IgD-negative memory B cell (primary cell): ENCODE measurements at regions not wholly inside any gene's neighbourhood (a gene's known extent, or its start where the extent isn't known, plus 50 kb on each side); places are given as distances from the start of the nearest gene placed in this dataset.
A peak's percentile ranks its signal among the peaks of the same experiment; 100 is the strongest.

Experiments used
- H3K27ac Mint-ChIP-seq, 3 donors: one replicate each; pipeline ENCODE4 v1.8.0; 2020 to 2022; ENCODE audit warnings: mild to moderate bottlenecking in 3 of 3, mixed read lengths in 3 of 3, moderate library complexity in 1 of 3
- H3K27me3 Mint-ChIP-seq: one replicate; pipeline ENCODE4 v1.8.0; 2021; ENCODE audit warnings: mixed read lengths
- H3K36me3 Mint-ChIP-seq: one replicate; pipeline ENCODE4 v1.8.0; 2020; ENCODE audit warnings: mild to moderate bottlenecking, mixed read lengths
- H3K4me1 Mint-ChIP-seq, 3 donors: one replicate each; pipeline ENCODE4 v1.8.0; 2020 to 2022; ENCODE audit warnings: mixed read lengths in 3 of 3, mild to moderate bottlenecking in 1 of 3
- H3K4me3 Mint-ChIP-seq, 4 donors: one replicate each; pipeline ENCODE4 v1.8.0; 2020 to 2022; ENCODE audit warnings: mild to moderate bottlenecking in 4 of 4, mixed read lengths in 4 of 4, moderate library complexity in 3 of 4
- H3K9me3 Mint-ChIP-seq, 3 donors: one replicate each; pipeline ENCODE4 v1.8.0; 2020 to 2021; ENCODE audit warnings: mixed read lengths in 3 of 3, mild to moderate bottlenecking in 1 of 3

DNA sequence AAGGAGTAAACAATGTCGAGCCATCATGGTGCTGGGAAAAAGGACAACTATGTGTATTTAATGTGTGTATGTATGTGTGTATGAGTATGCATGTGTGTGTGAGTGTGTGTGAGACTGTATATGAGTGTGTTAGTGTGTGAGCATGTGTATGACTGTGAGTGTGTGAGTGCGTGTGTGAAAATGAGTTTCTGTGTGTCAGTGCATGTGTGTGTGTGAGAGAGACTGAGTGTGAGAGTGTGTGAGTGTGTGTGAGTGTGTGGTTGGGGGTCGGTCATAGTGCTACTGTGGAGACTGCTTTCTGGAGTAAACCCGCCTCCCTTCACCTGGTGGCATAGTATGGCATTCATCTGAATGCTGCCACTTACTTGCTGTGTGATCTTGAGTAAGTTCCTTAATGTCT lies 567.4 kb downstream of the FGF9 start:
- no peaks in the 10 kb centered on the region for H3K27me3 Mint-ChIP-seq
- no peaks in the 10 kb centered on the region for H3K4me1 Mint-ChIP-seq
- no peaks in the 10 kb centered on the region for H3K9me3 Mint-ChIP-seq
- H3K4me3 Mint-ChIP-seq, result no peak overlapping the region
- no peak overlapping the region for H3K27ac Mint-ChIP-seq
- H3K36me3 Mint-ChIP-seq, result peaks cover 2% of the 10 kb centered on the region

DNA sequence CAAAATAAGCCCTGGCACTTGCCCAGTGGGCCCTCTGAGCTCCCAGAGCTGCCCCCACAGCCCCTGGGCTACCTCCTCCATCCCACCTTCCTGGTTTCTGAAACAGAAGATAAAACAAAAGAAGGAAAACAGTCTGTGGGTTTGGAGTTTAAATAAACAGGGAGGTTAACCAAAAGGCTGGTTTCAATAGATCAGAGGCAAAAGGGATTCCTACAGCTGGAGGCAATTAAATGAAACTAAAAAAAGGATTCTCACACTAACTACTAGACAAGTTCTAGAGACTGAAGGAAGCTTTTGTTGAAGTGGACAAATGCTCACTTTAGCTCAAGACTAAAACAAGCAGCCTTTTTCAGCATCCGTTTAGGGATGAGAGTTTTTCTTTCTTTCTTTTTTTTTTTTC lies 569.8 kb downstream of the FGF9 start:
- H3K9me3 Mint-ChIP-seq, result no peaks in the 10 kb centered on the region
- no peak overlapping the region for H3K4me3 Mint-ChIP-seq
- peaks cover 0 to 2% (median 2%) of the 10 kb centered on the region in 3 donors for H3K4me1 Mint-ChIP-seq
- H3K27ac Mint-ChIP-seq, result no peak overlapping the region
- peaks cover 2% of the 10 kb centered on the region for H3K36me3 Mint-ChIP-seq
- no peaks in the 10 kb centered on the region for H3K27me3 Mint-ChIP-seq

DNA sequence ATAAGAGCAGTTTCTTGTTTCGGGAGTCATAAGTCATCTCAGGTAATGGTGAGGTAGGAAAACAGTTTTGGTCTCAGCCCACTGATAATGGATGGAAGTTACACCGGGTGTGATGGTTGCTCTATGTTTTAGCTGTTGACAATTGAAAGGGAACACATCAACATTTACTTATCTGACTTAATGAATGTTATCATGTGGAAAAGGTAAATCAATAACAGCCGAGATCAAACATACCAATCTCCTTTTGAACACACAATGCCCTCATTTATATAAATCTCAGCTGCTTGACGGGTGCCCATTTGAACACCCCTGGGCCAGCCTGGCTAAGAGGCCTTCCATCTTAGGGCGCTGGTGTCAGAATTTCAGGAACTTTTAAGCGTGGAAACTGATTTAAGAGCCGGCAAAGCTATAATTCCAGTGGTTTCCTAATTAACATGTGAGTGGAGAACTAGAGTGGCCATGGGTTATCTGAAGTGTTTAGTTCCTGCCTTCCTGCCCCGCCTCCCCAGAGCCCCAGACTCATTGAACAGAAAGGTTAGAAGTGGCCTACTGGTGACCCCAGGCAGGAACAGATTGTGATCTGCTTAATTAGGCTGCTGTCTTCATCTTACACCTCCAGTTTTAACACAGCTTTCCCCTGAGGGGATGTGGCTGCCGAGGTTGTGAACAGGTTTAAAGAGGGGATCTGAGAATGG lies 572.7 kb downstream of the FGF9 start:
- Mint-ChIP-seq H3K36me3 (peaks cover 5% of the 10 kb centered on the region), H3K9me3 (peaks cover 0 to 4% (median 0%) of the 10 kb centered on the region in 3 donors), H3K4me3 (no peak overlapping the region), H3K27me3 (no peaks in the 10 kb centered on the region), H3K27ac (no peak overlapping the region), H3K4me1 (peaks cover 0 to 2% (median 2%) of the 10 kb centered on the region in 3 donors)

DNA sequence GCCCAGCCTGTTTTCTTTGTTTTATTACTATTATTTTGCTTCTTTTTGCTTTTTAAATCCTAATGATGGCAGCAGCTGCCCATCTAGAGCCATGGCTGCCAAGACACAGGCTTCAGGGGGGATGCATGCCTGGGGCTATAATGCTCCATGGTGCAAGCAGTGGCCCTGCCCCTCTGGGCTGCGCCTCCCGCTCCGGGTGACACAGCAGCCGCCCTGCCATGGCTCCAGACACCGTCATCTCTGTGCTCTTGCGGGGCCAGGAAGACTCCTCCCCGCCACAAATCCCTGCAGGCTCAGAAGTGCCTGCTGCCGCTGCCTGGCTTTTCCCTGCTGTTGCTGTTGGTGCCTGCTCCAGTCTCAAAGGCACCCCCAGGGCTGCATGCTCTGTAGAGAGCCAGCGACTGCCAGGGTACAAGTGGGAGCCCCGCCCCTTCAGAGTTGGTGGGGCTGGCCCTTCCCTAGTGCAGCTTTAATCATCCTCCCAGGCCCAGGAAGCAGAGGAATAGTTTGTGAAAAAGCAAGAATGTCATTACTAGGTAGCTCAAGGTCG lies 581.5 kb downstream of the FGF9 start:
- no peaks in the 10 kb centered on the region for H3K27me3 Mint-ChIP-seq
- H3K9me3 Mint-ChIP-seq, result peaks cover 0 to 7% (median 0%) of the 10 kb centered on the region in 3 donors
- H3K36me3 Mint-ChIP-seq, result peaks cover 3% of the 10 kb centered on the region
- H3K4me3 Mint-ChIP-seq, result no peak overlapping the region
- peaks cover 0 to 3% (median 0%) of the 10 kb centered on the region in 3 donors for H3K4me1 Mint-ChIP-seq
- H3K27ac Mint-ChIP-seq, result no peak overlapping the region

DNA sequence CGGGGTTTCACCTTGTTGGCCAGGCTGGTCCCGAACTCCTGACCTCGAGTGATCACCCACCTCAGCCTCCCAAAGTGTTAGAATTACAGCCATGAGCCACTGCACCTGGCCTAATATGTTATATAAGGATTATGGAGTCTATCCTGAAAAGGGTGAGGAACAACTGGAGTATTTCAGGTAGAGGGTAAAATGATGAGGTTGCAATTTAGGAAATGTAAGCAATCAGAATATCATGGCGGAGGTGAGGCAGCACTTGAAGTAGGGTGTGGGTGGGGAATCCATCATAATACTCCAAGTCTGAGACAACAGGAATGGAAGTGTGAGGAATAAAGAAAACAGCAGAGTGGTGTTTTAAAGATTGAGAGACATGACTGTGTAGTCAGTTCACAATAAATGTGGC lies 582.2 kb downstream of the FGF9 start:
- Mint-ChIP-seq H3K4me3 (peak overlapping the region in 1 of 4 donors; percentile 44), H3K9me3 (peaks cover 0 to 2% (median 0%) of the 10 kb centered on the region in 3 donors), H3K27ac (no peak overlapping the region), H3K36me3 (peaks cover 1% of the 10 kb centered on the region), H3K4me1 (peaks cover 0 to 3% (median 0%) of the 10 kb centered on the region in 3 donors), H3K27me3 (no peaks in the 10 kb centered on the region)

DNA sequence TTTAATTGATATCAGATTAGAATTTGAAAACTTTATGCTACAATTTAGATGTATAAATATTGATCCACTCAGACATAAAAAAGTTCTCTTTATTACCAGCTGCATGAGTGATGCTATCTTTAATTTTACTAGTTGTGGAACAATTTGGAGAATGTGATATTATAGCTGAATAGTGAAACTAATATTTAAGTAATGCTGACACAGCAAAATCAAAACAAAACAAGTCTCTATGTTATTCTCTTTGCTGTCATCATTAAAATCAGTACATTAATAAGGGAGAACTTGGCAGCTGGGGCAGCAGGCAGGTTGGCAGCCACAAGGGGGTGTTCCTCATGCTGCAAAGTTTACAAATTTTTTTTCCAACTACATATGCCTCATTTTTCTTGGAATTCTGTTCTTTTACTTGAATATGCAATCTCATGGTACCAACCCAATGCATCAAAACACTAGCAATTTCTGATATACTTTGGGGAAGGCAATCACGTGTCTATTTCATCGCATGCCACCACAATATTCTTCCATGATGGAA lies 585.3 kb downstream of the FGF9 start:
- Mint-ChIP-seq H3K27ac (no peak overlapping the region), H3K4me1 (peaks cover 0 to 3% (median 0%) of the 10 kb centered on the region in 3 donors), H3K9me3 (peaks cover 0 to 2% (median 0%) of the 10 kb centered on the region in 3 donors), H3K4me3 (peak overlapping the region in 1 of 4 donors; percentile 11), H3K36me3 (no peaks in the 10 kb centered on the region), H3K27me3 (no peaks in the 10 kb centered on the region)

DNA sequence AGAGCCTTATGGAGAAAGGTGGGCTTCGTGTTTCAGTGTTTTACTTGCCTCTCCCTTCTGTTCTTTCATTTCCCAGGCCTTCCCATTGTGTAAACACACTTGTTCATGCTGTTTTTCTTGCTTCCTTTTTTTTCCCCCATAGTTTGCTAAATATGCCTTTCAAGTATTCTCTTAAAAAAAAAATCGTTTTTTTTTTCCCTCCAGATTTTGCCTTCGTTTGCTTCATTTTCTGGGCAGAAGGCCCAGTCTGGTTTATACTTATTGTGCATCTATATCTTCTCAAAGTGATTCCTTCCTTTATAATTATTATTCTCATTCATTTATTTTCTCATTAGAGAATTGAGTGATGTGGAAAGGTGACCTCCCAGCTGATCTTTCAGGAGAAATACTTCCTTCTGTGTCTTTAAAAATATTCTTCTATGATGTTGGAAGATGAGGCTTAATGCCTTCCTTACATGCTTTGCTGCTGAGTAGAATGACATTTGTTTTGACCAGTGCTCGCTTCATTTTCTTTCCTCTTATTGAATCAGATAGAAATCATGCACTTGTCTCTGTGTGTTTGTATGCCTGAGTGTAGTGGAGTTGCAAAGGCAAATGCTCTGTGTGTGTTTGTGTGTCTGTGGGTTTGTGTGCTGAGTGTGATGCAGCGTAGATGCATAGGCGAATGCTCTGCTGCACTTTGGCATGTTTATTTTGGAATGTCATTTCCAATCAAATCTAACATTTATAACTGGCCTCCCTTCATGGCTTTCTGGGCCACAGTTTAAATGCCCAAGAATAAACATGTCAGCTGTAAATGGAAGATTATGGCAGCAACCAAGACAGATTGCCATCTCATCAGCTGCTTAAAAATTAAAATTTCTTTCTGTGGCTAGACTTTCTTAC lies 591.4 kb downstream of the FGF9 start:
- no peaks in the 10 kb centered on the region for H3K9me3 Mint-ChIP-seq
- H3K27ac Mint-ChIP-seq, result no peak overlapping the region
- no peaks in the 10 kb centered on the region for H3K36me3 Mint-ChIP-seq
- H3K27me3 Mint-ChIP-seq, result no peaks in the 10 kb centered on the region
- H3K4me3 Mint-ChIP-seq, result no peak overlapping the region
- no peaks in the 10 kb centered on the region for H3K4me1 Mint-ChIP-seq

DNA sequence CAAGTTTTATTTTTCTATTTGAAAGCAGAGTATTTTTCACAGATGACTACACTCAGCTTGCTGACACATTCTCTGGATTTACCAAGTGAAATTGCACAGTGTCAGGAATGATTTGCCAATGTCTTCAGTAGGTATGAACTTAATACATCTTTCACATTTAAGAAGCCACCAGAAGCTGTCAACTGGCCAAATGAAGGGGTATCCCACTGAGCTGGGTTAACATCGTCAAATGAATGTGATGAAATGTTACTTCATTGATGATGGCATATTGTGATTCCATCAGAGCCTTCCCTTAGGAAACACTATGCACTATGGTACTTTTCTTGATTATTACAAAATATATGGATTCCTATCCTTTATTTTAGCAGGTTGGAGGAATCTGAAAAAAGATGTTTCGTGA lies 592.3 kb downstream of the FGF9 start:
- no peaks in the 10 kb centered on the region for H3K27me3 Mint-ChIP-seq
- H3K4me3 Mint-ChIP-seq, result no peak overlapping the region
- no peaks in the 10 kb centered on the region for H3K9me3 Mint-ChIP-seq
- H3K4me1 Mint-ChIP-seq, result no peaks in the 10 kb centered on the region
- H3K36me3 Mint-ChIP-seq, result no peaks in the 10 kb centered on the region
- no peak overlapping the region for H3K27ac Mint-ChIP-seq

DNA sequence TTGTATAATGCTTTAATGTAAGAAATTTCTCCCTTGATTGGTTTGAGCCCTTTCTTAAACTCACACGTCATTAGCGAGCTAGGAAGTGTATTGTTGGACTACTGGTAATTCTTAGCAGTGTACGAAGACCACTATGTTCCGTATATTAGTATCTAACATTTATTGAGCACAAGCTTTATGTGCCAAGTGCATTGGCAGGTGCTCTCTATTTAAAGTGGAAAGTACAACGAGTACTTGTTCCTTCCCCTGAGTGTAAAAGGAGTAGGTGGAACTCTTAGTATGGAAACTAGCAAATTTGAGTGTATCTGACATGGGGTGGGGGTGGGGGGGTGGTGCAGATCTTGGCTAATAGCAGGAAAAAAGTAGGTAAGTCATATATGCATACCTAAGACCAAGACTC lies 594.7 kb downstream of the FGF9 start:
- Mint-ChIP-seq H3K36me3 (no peaks in the 10 kb centered on the region), H3K4me1 (no peaks in the 10 kb centered on the region), H3K27ac (no peak overlapping the region), H3K27me3 (no peaks in the 10 kb centered on the region), H3K4me3 (no peak overlapping the region), H3K9me3 (peaks cover 0 to 2% (median 0%) of the 10 kb centered on the region in 3 donors)

DNA sequence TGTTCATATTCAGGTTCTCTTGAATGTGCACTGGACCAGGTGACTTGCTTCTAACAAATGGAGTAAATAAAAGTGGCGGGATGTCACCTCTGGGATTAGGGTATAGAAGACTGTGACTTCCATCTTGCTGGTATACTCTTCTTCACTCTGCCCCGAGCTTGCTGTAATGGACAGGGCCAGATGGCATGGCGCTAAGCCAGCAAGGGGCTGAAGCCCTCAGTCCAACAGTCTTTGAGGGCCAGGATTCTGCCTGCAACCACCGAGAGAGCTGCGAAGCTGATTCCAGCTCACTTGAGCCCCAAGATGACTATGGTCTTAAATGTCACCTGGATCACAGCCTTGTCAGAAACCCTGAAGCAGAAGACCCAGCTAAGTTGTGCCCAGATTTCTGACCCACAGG lies 600.0 kb downstream of the FGF9 start:
- no peak overlapping the region for H3K27ac Mint-ChIP-seq
- H3K4me1 Mint-ChIP-seq, result peaks cover 0 to 1% (median 0%) of the 10 kb centered on the region in 3 donors

DNA sequence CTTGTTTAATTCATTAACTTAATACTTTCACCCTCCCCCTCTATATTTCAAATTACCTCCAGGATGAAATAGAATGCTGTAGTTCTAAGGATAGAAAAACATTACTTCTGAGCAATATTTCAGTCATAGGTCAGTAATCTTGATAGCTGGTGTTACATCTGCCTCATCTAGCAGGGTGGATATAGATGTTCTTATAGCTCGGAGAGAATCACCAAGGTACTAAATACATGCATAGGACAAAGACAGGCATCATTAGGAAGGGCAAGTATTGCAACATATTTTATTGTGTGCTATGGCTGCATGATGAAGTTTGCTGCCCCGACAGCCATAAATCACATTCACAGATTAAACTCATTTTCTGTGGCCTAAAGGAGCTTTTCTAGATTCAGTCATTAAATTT lies 601.0 kb downstream of the FGF9 start:
- peaks cover 0 to 2% (median 0%) of the 10 kb centered on the region in 3 donors for H3K9me3 Mint-ChIP-seq
- peaks cover under 1% of the 10 kb centered on the region for H3K36me3 Mint-ChIP-seq
- H3K27me3 Mint-ChIP-seq, result peaks cover 1% of the 10 kb centered on the region
- peaks cover 0 to 1% (median 0%) of the 10 kb centered on the region in 3 donors for H3K4me1 Mint-ChIP-seq
- no peak overlapping the region for H3K4me3 Mint-ChIP-seq
- peak overlapping the region in 1 of 3 donors; percentile 17 for H3K27ac Mint-ChIP-seq

More for the DNA sequence above, 600.0 kb downstream of the FGF9 start:
- Mint-ChIP-seq H3K4me3 (no peak overlapping the region), H3K9me3 (peaks cover 0 to 2% (median 0%) of the 10 kb centered on the region in 3 donors), H3K27me3 (peaks cover 1% of the 10 kb centered on the region), H3K36me3 (no peaks in the 10 kb centered on the region)

DNA sequence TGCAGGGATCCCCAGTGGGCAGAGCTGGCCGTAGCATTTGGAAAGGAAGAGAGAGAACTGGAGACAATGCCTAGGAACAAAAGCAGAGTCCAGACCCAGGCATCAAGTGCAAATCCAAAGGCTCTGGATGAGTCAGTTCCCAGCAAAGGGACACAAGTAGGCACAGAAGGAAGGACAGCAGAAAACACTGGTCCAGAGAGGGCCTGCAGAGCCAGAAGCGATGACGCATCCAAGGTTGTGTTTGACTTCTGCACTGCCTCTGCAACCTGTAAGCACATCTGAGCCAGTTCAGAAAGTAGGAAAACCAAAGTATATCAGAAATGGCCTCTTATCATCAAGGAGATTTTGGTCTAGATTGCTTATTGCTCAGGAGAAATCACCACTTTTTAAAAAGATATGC lies 604.5 kb downstream of the FGF9 start:
- Mint-ChIP-seq H3K36me3 (peaks cover 2% of the 10 kb centered on the region), H3K27me3 (peaks cover 1% of the 10 kb centered on the region), H3K4me1 (peaks cover 0 to 4% (median 4%) of the 10 kb centered on the region in 3 donors), H3K27ac (peak overlapping the region in 1 of 3 donors; percentile 31), H3K9me3 (peaks cover 0 to 1% (median 0%) of the 10 kb centered on the region in 3 donors), H3K4me3 (no peak overlapping the region)

DNA sequence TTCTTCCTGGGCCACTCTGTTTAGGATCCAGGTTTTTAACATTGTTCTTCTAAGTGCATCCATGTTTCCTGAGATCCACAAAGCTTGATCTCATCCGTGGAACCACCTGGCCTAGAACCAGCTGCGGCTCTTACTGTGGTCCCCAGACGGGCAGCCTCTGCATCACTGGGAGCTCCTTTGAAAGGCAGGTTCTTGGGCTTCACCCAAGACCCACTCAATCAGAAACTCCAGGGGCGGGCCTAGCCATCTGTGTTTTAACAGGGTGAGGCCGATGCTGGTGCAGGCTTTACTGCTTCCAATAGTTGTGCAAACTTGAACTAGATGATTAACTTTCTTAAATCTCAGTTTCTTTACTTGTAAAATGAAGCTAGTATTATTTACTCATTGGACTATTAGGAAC lies 605.7 kb downstream of the FGF9 start:
- Mint-ChIP-seq H3K4me1 (peaks cover 0 to 4% (median 4%) of the 10 kb centered on the region in 3 donors), H3K27ac (no peak overlapping the region), H3K9me3 (no peaks in the 10 kb centered on the region), H3K4me3 (no peak overlapping the region), H3K27me3 (peaks cover 1% of the 10 kb centered on the region), H3K36me3 (peaks cover 2% of the 10 kb centered on the region)

DNA sequence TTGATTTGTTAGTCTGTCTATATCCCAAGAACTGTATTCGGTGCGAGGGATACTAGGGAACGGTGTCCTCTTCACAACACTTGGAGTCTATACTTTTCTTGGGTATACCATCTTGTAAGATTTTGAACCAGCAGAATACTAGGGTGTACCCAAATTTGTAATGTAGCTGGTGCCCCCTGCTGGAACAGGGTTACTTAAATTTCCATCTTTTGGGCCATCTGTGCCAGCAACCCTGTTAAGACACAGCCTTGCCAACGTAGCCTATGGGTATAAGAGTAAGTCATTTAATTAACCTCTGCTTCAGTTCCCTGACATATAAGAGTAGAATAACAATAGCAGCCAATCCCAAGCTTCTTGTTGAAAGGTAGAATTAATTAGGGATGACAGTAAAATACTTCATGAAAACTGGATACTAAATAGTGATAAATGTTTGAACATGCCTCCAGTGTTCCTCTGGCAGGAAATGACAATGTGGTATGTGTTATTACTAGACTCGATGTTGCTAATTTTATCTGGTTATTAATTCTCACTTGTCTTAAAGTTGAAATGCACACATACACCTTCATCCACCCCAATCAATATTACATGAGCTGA lies 607.6 kb downstream of the FGF9 start:
- peaks cover 0 to 4% (median 4%) of the 10 kb centered on the region in 3 donors for H3K4me1 Mint-ChIP-seq
- H3K36me3 Mint-ChIP-seq, result peaks cover 2% of the 10 kb centered on the region
- H3K27ac Mint-ChIP-seq, result no peak overlapping the region
- H3K9me3 Mint-ChIP-seq, result no peaks in the 10 kb centered on the region
- peaks cover 1% of the 10 kb centered on the region for H3K27me3 Mint-ChIP-seq
- no peak overlapping the region for H3K4me3 Mint-ChIP-seq

DNA sequence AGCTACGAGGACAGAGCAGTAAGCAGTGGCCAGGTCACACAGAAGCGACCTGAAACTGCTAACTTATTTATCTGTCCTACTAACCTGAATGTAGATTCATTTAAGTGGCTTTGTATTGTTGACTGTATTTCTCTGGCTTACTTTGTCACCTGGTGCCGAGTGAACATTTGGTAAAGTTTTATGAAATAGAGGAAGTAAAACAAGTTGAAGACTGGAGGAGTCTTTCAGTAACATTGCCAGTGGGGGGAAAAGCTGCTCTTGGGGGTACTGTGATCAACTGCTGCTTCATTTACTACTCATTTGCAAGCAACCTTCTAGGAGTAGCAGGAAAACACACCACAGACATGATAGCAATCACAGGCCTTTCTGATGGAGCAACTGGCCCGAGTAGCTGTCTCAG lies 615.0 kb downstream of the FGF9 start:
- Mint-ChIP-seq H3K27ac (no peak overlapping the region), H3K36me3 (no peaks in the 10 kb centered on the region), H3K4me3 (no peak overlapping the region), H3K9me3 (peaks cover 0 to 3% (median 0%) of the 10 kb centered on the region in 3 donors), H3K27me3 (peaks cover 2% of the 10 kb centered on the region), H3K4me1 (peaks cover 0 to 9% (median 2%) of the 10 kb centered on the region in 3 donors)
